HG02610 (cell line): ENCODE measurements at regions not wholly inside any gene's neighbourhood (a gene's known extent, or its start where the extent isn't known, plus 50 kb on each side); places are given as distances from the start of the nearest gene placed in this dataset.
"Not testable (repeated sequence)": the region's sequence is repeated elsewhere in the genome, so short reads cannot be mapped to it uniquely, and the experiment has no call there.

Experiments
- ATAC-seq: cut with Tn5 transposase; IDR thresholded peaks from one replicate; pipeline ENCODE4 v1.9.1; 2021; ENCODE audit warnings: mild to moderate bottlenecking, moderate library complexity; ENCODE audit not compliant: unreplicated experiment

DNA sequence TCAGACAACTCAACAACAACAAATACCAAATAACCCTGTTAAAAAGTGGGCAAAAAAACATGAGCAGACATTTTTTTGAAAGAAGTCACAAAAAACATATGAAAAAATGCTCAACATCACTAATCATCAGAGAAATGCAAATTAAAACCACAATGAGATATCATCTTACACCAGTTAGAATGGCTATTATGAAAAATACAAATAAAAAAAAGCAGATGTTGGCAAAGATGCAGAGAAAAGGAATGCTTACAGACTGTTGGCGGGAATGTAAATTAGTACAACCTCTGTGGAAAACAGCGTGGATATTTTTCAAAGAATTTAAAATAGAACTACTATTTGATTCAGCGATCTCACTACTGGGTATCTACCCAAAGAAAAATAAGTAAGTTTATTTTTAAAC, 114.0 kb downstream of the SLC38A4 start:
- no peak for ATAC-seq

DNA sequence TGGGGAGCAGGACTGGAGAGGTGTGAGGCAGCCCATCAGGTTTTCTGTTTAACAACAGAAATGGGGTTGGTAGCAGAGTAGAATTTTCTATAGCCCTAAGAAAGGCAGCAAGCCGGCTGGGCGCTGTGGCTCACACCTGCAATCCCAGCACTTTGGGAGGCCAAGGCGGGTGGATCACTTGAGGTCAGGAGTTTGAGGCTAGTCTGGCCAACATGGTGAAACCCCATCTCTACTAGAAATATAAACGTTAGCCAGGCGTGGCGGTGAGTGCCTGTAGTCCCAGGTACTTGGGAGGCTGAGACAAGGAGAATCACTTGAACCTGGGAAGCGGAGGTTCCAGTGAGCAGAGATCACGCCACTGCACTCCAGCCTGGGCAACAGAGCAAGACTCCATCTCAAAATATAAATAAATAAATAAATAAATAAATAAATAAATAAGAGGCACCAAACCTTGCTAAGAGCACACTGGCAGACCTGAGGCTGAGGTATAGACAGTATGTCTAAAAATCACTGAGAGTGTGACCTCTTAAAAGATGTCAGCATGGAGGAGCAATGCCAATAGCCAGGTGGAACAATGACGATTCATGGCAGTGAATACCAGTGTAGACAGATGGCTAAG, 115.6 kb downstream of the SLC38A4 start:
- ATAC-seq = no peak

DNA sequence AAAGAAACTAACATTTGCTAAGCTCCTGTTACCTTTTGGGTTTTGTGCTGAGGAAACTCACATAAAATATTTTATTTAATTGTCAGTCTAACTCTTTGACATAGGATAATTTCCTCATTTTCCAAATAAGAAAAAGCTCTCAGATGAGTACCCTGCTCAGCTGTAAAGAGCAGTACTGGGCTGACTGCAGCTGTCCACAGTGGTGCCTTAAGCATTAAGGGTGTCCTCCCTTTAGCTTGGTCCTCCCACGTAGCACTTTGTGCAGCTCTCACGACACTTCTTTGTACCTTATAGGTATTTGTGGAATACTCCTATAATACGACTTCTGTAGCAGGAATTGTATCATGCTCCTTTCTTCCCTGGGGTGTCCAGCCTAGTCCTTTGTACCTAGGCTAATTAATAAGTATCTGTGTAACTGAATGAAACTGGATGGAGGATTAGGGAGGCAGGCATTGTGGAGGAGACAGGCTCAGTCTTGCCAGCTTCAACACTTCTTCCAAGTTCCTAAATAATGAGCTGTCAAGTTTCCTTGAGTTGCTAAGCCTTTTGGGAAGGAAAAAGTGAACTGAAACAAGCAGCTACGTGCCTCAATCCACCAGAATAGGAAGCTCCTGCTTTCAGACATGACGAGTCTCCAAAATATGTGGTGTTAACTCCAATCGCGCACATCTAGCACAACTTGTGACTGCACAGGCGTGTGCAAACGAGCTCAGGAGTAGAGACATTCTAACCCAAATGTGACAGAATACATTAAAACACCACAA, 123.0 kb downstream of the SLC38A4 start:
- no peak for ATAC-seq

DNA sequence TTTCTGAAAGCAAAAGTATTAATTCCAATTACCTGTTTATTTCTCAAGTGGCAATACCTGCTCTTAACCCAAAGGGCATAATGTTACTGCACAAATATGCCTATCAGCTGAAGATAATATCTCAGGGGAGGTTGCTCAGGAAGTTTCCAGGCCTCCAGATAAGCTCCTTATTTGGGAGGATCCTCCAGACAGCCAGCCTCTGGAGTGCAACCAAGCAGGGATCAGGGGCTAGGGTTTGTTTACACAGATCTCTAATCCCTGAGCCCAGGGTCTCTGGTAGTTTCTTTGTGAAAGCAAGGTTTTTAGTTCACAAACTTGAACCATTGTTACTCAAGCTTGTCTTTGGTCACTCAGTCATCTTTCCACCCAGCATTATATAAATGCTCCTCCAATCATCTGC, 124.4 kb downstream of the SLC38A4 start:
- no peak for ATAC-seq

DNA sequence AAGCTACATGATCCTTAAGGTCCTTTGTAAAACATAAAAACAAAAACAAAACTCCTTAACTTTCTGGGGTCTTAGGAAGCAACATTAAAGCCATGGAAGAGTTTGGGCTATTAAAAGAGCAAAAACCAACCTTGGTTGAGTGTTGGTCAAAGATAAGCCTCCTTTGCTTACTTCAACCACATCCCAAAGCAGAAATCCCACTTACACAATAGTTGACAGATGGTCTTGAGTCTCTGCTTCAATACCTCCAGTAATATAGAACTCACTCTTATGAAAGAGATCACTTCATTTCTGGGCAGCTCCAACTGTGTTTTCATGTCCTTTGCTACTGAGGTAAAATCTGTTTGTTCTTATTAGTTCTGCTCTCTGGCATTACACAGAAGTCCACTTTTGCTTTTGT, 125.8 kb downstream of the SLC38A4 start:
- no peak for ATAC-seq

DNA sequence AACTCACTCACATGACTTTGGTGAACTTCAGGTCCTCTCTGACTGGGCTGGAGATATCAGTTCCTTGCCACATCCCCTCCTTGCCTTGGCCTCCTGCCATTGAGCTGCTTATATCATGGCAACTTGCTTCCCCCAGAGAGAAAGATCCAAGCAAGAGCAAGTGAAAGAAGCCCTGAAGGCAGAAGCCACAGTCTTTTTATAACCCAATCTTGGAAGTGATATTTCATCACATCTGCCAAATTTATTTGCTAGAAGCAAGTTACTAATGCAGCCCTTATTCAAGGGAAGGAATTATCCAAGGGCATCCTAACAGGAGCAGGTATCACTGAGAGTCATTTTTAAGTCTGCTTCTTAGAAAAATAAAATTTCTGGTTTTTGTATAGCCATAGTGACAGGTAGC, 127.8 kb downstream of the SLC38A4 start:
- no peak for ATAC-seq

DNA sequence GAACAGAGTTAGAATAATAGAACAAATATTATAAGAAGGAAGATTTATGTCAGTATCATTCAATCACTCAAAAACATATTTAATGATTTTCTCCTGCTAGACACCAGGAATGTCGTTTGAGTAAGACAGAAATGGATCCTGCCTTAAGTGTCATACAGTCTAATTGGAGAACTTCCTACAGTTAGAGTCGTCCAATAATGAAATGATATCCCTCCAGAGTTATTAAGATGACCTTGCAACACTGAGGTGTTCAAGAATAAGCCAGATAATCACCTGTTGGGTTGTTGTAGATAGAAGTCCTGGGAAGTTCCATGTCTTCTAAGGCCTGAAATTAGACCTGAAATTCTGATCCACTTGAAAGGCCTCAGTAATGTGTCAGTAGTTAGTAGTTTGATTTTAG, 132.3 kb downstream of the SLC38A4 start:
- no peak for ATAC-seq

DNA sequence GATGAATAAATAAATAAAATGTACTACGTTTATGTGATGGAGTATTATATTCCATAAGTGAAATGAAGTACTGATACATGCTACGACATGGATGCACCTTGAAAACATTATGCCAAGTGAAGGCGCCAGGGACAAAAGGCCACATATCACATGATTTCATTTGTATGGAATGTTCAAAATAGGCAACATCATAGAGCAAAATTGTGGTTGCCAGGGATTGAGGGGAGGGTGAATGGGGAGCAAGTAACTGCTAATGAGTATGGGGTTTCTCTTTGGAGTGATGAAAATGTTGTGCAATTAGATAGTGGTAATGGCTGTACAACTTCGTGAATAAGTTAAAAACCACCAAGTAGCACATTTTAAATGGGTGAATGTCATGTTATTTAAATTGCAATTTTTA, 132.8 kb downstream of the SLC38A4 start:
- ATAC-seq = no peak

DNA sequence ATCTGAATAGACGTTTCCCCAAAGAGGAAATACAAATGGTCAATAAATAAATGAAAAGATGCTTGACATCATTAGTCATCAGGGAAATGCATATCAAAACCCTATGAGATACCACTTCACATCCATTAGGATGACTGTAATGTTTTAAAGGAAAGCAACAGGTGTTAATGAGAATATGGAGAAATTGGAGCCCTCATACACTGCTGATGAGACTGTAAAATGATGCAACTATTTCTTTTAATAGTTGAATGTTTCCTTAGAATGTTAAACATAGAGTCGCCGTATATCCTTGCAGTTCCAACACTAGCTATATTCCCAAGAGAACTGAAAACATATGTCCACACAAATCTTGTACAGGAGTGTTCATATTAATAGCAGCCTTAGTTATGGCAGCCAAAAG, 133.2 kb downstream of the SLC38A4 start:
- ATAC-seq = no peak

DNA sequence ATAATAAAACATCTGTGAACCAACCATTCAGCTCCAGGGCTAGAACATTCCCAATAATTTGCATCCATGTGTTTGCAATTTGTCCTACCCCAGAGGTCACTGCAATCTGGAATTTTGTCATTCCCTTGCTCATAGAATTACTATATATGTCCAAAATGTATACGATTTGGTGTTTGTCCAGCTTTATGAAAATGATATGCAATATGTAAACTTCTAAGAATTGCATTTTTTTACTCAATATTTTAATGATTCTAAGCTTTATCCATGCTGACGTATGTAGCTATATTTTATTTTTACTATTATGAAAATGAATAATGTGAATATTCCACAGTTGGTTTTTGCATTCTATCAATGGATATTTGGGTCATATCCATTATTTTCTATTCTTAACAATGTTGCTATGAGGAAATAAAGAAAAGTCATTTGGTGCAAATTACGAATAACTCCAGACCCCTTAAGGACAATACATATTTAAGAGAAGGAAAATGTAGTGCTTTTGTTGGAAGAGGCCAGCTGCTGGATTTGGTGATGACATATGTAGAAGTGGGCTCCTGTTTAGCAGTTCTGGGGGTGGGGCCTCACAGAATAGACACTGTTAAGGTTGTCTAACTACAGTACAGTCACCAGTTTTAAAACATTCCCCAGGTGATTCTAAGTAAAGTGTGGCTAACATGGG, 139.4 kb downstream of the SLC38A4 start:
- no peak for ATAC-seq

DNA sequence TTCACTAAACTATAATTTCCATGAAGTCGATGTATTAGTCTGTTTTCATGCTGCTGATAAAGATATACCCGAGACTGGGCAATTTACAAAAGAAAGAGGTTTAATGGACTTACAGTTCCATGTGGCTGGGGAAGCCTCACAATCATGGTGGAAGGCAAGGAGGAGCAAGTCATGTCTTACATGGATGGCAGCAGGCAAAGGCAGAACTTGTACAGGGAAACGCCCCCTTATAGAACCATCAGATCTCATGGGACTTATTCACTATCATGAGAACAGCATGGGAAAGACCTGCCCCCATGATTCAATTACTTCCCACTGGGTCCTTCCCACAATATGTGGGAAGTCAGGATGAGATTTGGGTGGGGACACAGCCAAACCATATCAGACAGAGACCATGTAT, 141.6 kb downstream of the SLC38A4 start:
- not testable (repeated sequence) for ATAC-seq

DNA sequence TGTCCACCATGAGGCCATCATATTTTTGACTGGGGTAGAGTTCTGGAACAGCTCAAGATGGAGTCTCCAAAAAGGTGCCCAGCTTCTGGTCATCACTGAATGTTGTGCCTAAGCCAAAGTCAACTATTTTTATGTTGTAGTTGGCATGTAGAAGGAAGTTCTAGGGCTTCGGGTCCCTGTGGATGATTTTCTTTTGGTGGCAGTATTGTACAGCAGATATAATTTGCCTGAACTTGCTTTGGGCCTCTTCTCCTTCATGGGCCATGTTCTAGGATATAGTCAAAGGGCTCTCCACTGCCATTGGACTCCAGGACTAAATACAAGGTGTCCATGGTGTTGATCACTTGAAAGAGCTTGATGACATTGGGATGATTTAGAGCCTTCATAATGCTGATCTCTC, 143.6 kb downstream of the SLC38A4 start:
- ATAC-seq = no peak

DNA sequence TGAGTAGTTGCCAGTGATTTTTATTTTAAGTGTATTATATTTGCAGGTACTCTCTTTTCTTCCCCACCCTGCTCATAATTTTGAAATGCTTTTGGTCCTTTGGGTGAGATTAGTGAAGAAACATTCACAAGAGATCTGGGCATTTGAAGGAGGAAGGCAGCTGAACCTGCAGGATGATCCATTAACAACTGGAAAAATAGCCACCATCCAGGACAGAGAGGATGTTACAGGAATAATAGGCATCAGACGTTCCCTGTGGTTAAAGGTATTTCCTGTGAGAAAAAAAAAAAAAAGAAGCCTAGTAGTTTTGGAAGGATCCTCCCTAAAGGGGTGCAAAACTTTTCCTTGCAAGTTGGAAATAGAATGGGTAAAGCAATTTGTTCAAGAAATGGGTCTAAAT, 145.3 kb downstream of the SLC38A4 start:
- no peak for ATAC-seq

DNA sequence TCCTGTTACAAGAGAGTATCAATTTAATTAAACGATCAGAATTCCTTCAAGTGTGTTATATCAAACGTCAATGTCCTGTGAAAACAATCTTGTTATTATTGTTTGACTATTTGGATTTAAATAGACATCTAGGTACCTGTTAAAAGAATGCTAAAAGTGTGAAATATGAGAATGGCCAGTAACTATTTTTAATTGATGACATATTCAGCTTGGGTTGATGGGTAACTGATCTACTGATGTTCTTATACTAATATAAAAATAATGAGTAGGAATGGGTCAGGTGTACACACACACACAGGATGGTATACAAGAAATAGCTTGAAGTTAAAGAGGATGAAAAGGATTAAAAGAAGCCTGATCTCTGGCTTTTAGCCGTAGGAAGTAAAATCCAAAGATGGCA, 146.0 kb downstream of the SLC38A4 start:
- no peak for ATAC-seq

DNA sequence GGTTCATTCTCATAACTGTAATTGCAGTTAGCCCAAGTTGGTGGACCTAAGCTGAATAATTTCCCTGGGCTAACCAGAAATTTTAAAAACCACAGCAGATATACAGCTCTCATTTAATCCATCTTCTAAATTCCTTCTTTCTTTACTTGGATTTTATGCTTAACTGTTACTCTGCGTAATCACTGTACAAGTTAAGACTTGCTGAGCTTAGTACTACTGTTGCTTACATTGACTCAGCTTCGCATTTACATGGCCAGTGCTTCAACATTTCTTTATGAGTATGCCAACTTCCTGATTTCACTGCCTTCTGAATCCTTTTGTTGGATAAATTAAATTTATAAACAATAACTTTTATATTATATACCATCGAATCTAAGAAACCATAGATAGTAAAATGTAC, 147.4 kb downstream of the SLC38A4 start:
- no peak for ATAC-seq

DNA sequence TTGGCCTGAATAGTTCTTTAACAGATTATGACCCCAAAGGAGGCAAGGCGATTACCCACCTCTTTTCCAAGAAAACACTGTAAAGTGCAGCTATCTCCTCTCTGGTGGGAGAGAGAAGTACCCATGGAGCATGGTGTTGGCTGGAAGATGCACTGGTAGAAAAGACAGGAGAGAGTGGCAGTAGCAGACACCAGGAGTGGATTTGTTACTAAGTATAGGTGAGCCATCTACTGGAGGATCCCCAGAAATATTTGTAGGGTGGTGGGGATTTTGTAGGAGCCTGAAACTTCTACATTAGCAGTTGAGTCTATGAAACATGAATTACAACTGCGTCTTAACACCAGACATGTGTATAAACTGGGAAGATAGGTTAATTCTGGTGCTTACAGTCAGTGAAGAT, 148.0 kb downstream of the SLC38A4 start:
- no peak for ATAC-seq

DNA sequence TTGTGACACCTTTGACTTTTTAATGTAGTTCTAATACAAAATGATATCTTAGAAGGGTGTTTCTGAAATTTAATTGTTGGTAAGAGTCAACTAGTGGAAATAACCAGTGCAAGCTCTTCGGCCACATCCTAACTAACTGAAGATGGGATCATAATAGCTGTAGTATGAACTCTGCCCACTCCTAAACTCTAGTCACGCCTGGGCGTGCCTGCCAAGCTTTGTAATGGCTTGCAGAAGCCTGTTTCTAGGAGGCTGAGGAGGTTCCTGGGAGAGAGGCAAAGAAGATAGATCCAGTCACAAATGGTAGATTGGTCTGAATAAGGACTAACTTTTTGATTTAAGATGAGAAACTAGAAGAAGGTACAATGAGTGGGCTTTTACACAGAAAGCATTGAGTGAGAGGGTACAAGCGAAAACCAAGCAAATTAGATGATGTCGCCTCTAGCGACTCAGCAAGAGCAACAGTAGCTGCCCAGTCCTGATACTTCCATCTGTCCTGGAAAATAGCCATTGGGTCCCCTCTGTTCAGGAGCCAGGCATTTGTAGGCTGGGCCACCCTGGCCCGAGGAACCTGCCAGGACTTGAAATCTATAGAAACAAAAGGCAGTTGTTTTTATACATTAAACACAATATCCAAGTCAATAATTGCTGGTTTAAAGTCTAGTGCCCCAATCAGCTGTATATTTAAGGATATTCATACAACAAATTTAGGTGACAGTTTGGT, 148.8 kb downstream of the SLC38A4 start:
- ATAC-seq = no peak

DNA sequence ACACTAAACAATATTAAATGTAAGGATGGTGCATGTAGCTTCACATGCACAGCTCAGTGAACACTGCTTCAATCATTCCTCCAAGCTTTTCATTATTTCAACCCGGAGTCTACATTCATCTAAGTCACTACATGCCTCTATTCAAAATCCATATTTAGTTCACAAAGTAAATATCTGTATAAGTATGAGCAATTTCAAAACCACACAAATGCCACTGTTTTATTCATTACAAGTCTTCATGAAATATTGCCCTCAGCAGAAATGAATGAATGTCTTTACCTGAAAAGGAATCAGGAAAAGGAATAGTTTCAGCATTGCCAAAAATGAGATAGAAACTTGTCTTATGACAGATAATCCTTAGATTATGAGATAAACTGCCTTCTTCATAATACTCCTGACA, 149.4 kb downstream of the SLC38A4 start:
- ATAC-seq = no peak

DNA sequence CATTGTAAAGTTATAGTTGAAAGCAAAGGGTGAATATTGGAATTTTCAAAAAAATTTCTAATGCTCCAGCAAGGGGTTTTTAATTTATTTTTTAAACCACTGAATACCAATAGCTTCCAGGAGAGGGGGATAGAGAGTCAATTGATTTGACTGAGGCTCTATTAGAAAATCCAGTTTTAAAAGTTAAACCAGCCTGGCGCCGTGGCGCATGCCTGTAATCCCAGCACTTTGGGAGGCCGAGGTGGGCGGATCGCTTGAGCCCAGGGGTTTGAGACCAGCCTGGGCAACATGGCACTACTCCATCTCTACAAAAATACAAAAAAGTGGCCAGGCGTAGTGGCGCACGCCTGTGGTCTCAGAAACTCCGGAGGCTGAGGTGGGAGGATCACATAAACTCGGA, 150.1 kb downstream of the SLC38A4 start:
- no peak for ATAC-seq

DNA sequence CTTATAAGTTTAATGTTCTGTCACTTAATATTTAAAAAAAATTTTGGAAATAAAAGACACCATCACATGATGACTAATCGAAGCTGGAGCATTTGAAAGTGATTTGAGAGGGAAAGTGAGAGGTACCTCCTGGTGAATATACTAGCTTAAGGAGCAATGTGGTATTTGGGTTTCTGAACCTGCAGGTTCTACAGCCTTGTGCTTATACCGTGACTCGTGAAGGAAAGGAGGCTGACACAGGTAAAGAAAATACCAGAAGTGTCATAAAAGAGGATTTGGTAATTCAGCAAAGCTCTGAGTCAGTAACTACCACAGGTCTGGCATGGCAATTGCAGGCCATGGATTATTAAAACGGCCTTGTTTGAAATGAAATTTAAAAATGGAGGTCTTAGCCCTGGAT, 151.0 kb downstream of the SLC38A4 start:
- ATAC-seq = no peak

DNA sequence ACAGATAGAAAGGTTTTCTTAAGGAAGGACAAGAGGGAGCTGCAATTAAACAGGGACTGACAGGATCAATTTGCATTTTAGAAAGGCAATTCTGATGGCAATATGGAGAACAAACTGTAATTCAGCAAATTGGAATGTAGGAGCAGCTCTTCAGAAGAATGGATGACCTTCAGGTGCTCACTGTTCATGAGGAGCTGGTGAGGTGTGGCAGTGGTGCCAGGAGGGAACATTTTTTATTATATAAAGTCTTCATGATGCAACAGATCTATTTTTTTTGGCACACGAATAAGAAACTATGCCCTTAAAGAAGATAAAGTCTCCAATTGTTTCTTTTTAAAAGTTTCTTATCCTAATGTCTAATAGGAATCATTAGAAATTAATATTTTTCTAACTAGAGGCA, 151.7 kb downstream of the SLC38A4 start:
- ATAC-seq = no peak

DNA sequence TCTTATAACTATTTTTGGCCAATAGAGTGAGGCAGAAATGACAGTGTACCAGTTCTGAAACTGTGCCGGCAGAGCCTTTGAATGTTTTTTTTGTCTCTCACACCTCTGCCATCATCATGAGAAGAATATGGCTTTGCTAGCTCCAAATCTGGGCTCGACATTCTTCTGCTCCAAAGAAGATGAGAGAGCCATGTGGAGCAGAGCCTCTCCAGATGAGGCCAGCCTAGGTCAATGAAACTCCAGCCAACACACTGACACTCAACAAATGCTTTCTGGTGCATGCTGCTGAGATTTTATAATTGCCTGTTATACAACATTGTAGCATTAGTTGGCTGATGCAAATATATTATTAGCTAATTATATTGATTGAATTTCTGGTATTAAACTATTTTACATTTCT, 154.7 kb downstream of the SLC38A4 start:
- no peak for ATAC-seq
